ENCODE measurements at regions not wholly inside any gene's neighbourhood (a gene's known extent, or its start where the extent isn't known, plus 50 kb on each side); places are given as distances from the start of the nearest gene placed in this dataset.

GRCh38 chr5:112024769-112025168 is 267.8 kb upstream of the NREP start:
- no peak for DNase-seq

- no peak for DNase-seq
Measured at GRCh38 chr5:112024221-112024620, 267.2 kb upstream of the NREP start.

GRCh38 chr5:112023766-112024165 is 266.8 kb upstream of the NREP start:
- DNase-seq, result no peak

- DNase-seq, result no peak
Measured at GRCh38 chr5:112018846-112019245, 261.9 kb upstream of the NREP start.

GRCh38 chr5:112016980-112017379 is 260.0 kb upstream of the NREP start:
- DNase-seq, result no peak

- no peak for DNase-seq
Measured at GRCh38 chr5:112014783-112015395, 257.9 kb upstream of the NREP start.

GRCh38 chr5:112013660-112014059 is 256.7 kb upstream of the NREP start:
- DNase-seq, result no peak

GRCh38 chr5:112012104-112012503 is 255.1 kb upstream of the NREP start:
- no peak for DNase-seq

GRCh38 chr5:112010475-112010874 is 253.5 kb upstream of the NREP start:
- DNase-seq, result no peak

- DNase-seq, result no peak
Measured at GRCh38 chr5:112006721-112007120, 249.7 kb upstream of the NREP start.

GRCh38 chr5:112005623-112005930 is 248.6 kb upstream of the NREP start:
- DNase-seq, result no peak

- DNase-seq, result no peak
Measured at GRCh38 chr5:112004867-112005622, 248.1 kb upstream of the NREP start.

GRCh38 chr5:112002376-112002775 is 245.4 kb upstream of the NREP start:
- no peak for DNase-seq

- DNase-seq, result no peak
Measured at GRCh38 chr5:111999286-111999685, 242.3 kb upstream of the NREP start.

- DNase-seq, result no peak
Measured at GRCh38 chr5:111998871-111999270, 241.9 kb upstream of the NREP start.

- no peak for DNase-seq
Measured at GRCh38 chr5:111997711-111998110, 240.7 kb upstream of the NREP start.

- no peak for DNase-seq
Measured at GRCh38 chr5:111997308-111997707, 240.3 kb upstream of the NREP start.

GRCh38 chr5:111996574-111996973 is 239.6 kb upstream of the NREP start:
- no peak for DNase-seq

GRCh38 chr5:111995701-111996100 is 238.7 kb upstream of the NREP start:
- no peak for DNase-seq

- DNase-seq, result no peak
Measured at GRCh38 chr5:111993242-111993641, 236.2 kb upstream of the NREP start.

GRCh38 chr5:111984044-111984443 is 227.1 kb upstream of the NREP start:
- no peak for DNase-seq

- DNase-seq, result no peak
Measured at GRCh38 chr5:111983459-111983858, 226.5 kb upstream of the NREP start.

GRCh38 chr5:111977436-111977829 is 220.4 kb upstream of the NREP start:
- no peak for DNase-seq

- no peak for DNase-seq
Measured at GRCh38 chr5:111976705-111977435, 219.9 kb upstream of the NREP start.

Data from DMS153 (cell line).